ENCODE measurements at regions not wholly inside any gene's neighbourhood (a gene's known extent, or its start where the extent isn't known, plus 50 kb on each side); places are given as distances from the start of the nearest gene placed in this dataset.
"Not testable (repeated sequence)": the region's sequence is repeated elsewhere in the genome, so short reads cannot be mapped to it uniquely, and the experiment has no call there.

GRCh38 chrX:10992110-10992509, 119.0 kb upstream of the HCCS start:
- POLR2A ChIA-PET, result no interaction called here
- no peaks in the 10 kb centered on the region for H3K27me3 ChIP-seq (ENCODE audit: control insufficient read depth, insufficient read depth, low read length)
- CTCF ChIA-PET, result interaction anchor here (1.6 kb wide), 1 partner anchor 18 kb away, joined by 4 read pairs; no protein-coding TSS in a partner anchor
- no peak overlapping the region for H3K4me3 ChIP-seq (ENCODE audit: low read depth, low read length)
- H3K36me3 ChIP-seq (ENCODE audit: control insufficient read depth, insufficient read depth, low read length), result no peaks in the 10 kb centered on the region
- DNase-seq (ENCODE audit: low read depth), result no peak
- no peak for TF ChIP-seq CTCF (IDR thresholded peaks at IDR 0.05; ENCODE audit: insufficient read depth, low read depth, low read length)

GRCh38 chrX:11007076-11007475, 104.1 kb upstream of the HCCS start:
- POLR2A ChIA-PET; H3K4me3 ChIP-seq (ENCODE audit: low read depth, low read length); H3K27me3 ChIP-seq (ENCODE audit: control insufficient read depth, insufficient read depth, low read length); CTCF ChIA-PET; H3K36me3 ChIP-seq (ENCODE audit: control insufficient read depth, insufficient read depth, low read length); DNase-seq (ENCODE audit: low read depth): not testable (repeated sequence)

- POLR2A ChIA-PET, result no interaction called here
- DNase-seq (ENCODE audit: low read depth), result no peak
- TF ChIP-seq CTCF (IDR thresholded peaks at IDR 0.05; ENCODE audit: insufficient read depth, low read depth, low read length), result no peak
- Histone ChIP-seq H3K27me3 (ENCODE audit: control insufficient read depth, insufficient read depth, low read length) (no peaks in the 10 kb centered on the region), H3K36me3 (ENCODE audit: control insufficient read depth, insufficient read depth, low read length) (no peaks in the 10 kb centered on the region), H3K4me3 (ENCODE audit: low read depth, low read length) (no peak overlapping the region)
- CTCF ChIA-PET, result interaction anchor here (1.5 kb wide), 1 partner anchor 18 kb away, joined by 4 read pairs; no protein-coding TSS in a partner anchor
These were observed 100.7 kb upstream of the HCCS start for GRCh38 chrX:11010476-11010875.

GRCh38 chrX:11016728-11017127, 94.4 kb upstream of the HCCS start:
- no peak for TF ChIP-seq CTCF (IDR thresholded peaks at IDR 0.05; ENCODE audit: insufficient read depth, low read depth, low read length)
- Histone ChIP-seq H3K4me3 (ENCODE audit: low read depth, low read length) (no peak overlapping the region), H3K36me3 (ENCODE audit: control insufficient read depth, insufficient read depth, low read length) (no peaks in the 10 kb centered on the region), H3K27me3 (ENCODE audit: control insufficient read depth, insufficient read depth, low read length) (no peaks in the 10 kb centered on the region)
- DNase-seq (ENCODE audit: low read depth), result no peak
- POLR2A ChIA-PET, result no interaction called here
- CTCF ChIA-PET, result interaction anchor here (1.1 kb wide), 1 partner anchor 9 kb away, joined by 3 read pairs; no protein-coding TSS in a partner anchor

GRCh38 chrX:11022588-11022987, 88.5 kb upstream of the HCCS start:
- CTCF ChIA-PET; H3K36me3 ChIP-seq (ENCODE audit: control insufficient read depth, insufficient read depth, low read length); DNase-seq (ENCODE audit: low read depth): not testable (repeated sequence)

GRCh38 chrX:11039926-11040325, 71.2 kb upstream of the HCCS start:
- no peak overlapping the region for H3K4me3 ChIP-seq (ENCODE audit: low read depth, low read length)
- CTCF ChIA-PET, result interaction anchor here (0.7 kb wide), 1 partner anchor 305 kb away, joined by 3 read pairs; no protein-coding TSS in a partner anchor

More at GRCh38 chrX:11022588-11022987, 88.5 kb upstream of the HCCS start:
- H3K27me3 ChIP-seq (ENCODE audit: control insufficient read depth, insufficient read depth, low read length); H3K4me3 ChIP-seq (ENCODE audit: low read depth, low read length); POLR2A ChIA-PET: not testable (repeated sequence)

More at GRCh38 chrX:11039926-11040325, 71.2 kb upstream of the HCCS start:
- H3K36me3 ChIP-seq (ENCODE audit: control insufficient read depth, insufficient read depth, low read length), result no peaks in the 10 kb centered on the region
- POLR2A ChIA-PET, result no interaction called here
- TF ChIP-seq CTCF (IDR thresholded peaks at IDR 0.05; ENCODE audit: insufficient read depth, low read depth, low read length), result no peak
- no peak for DNase-seq (ENCODE audit: low read depth)
- no peaks in the 10 kb centered on the region for H3K27me3 ChIP-seq (ENCODE audit: control insufficient read depth, insufficient read depth, low read length)
